ENCODE measurements at regions not wholly inside any gene's neighbourhood (a gene's known extent, or its start where the extent isn't known, plus 50 kb on each side); places are given as distances from the start of the nearest gene placed in this dataset.

- Histone ChIP-seq H3K4me1 (peaks cover 0 to 31% (median 13%) of the 10 kb centered on the region in 4 donors), H3K4me3 (no peak overlapping the region), H3K27me3 (no peaks in the 10 kb centered on the region), H3K27ac (no peak overlapping the region), H3K9me3 (no peaks in the 10 kb centered on the region), H3K36me3 (no peaks in the 10 kb centered on the region)
- DNase-seq, result no peak
- TF ChIP-seq CTCF (IDR thresholded peaks at IDR 0.05) (no peak), EP300 (IDR thresholded peaks at IDR 0.05) (no peak), POLR2A (IDR thresholded peaks at IDR 0.05) (no peak), POLR2AphosphoS5 (IDR thresholded peaks at IDR 0.05) (no peak)
- WGBS, 5 donors, result 85 to 90% (median 85%) methylated on average over 22 to 24 of the region's 24 CpGs
- intact Hi-C loops (cut with DNase I; ENCODE audit: low total_unique reads), result no loop called here
Observed at GRCh38 chr16:85477801-85478363, 135.2 kb upstream of the GSE1 start.

GRCh38 chr16:85479972-85480726 lies 133.0 kb upstream of the GSE1 start:
- no peaks in the 10 kb centered on the region for H3K36me3 ChIP-seq
- peaks cover 0 to 27% (median 16%) of the 10 kb centered on the region in 4 donors for H3K4me1 ChIP-seq
- intact Hi-C loops (cut with DNase I; ENCODE audit: low total_unique reads), result no loop called here
- H3K9me3 ChIP-seq, result no peaks in the 10 kb centered on the region
- no peak overlapping the region for H3K27ac ChIP-seq
- peak; percentile 72 to 87 for DNase-seq
- 50 to 70% (median 66%) methylated on average over 22 to 26 of the region's 26 CpGs for WGBS, 5 donors
- TF ChIP-seq CTCF (IDR thresholded peaks at IDR 0.05) (peak in 5 of 7 experiments; percentile 27 to 56 (median 51)), EP300 (IDR thresholded peaks at IDR 0.05) (no peak)
- no peak overlapping the region for H3K4me3 ChIP-seq
- no peaks in the 10 kb centered on the region for H3K27me3 ChIP-seq

GRCh38 chr16:85480727-85481101 lies 132.4 kb upstream of the GSE1 start:
- no peaks in the 10 kb centered on the region for H3K9me3 ChIP-seq
- intact Hi-C loops (cut with DNase I; ENCODE audit: low total_unique reads), result no loop called here
- no peak for DNase-seq
- no peak overlapping the region for H3K4me3 ChIP-seq
- H3K4me1 ChIP-seq, result peaks cover 0 to 24% (median 15%) of the 10 kb centered on the region in 4 donors
- no peak for TF ChIP-seq POLR2A (IDR thresholded peaks at IDR 0.05)
- TF ChIP-seq POLR2AphosphoS5 (IDR thresholded peaks at IDR 0.05), result no peak
- no peak overlapping the region for H3K27ac ChIP-seq
- no peaks in the 10 kb centered on the region for H3K27me3 ChIP-seq
- no peaks in the 10 kb centered on the region for H3K36me3 ChIP-seq
- 66 to 87% (median 69%) methylated on average over 18 of the region's 18 CpGs for WGBS, 5 donors

GRCh38 chr16:85481206-85481605 lies 131.9 kb upstream of the GSE1 start:
- Histone ChIP-seq H3K27ac (no peak overlapping the region), H3K4me3 (no peak overlapping the region), H3K27me3 (no peaks in the 10 kb centered on the region), H3K36me3 (no peaks in the 10 kb centered on the region), H3K4me1 (peaks cover 0 to 21% (median 14%) of the 10 kb centered on the region in 4 donors), H3K9me3 (no peaks in the 10 kb centered on the region)
- no peak for DNase-seq
- no peak for TF ChIP-seq EP300 (IDR thresholded peaks at IDR 0.05)
- TF ChIP-seq CTCF (IDR thresholded peaks at IDR 0.05), result no peak
- no peak for TF ChIP-seq POLR2A (IDR thresholded peaks at IDR 0.05)
- TF ChIP-seq POLR2AphosphoS5 (IDR thresholded peaks at IDR 0.05), result no peak
- intact Hi-C loops (cut with DNase I; ENCODE audit: low total_unique reads), result no loop called here
- 94 to 100% (median 97%) methylated on average over 1 of the region's 1 CpG for WGBS, 5 donors

GRCh38 chr16:85481738-85482137 lies 131.4 kb upstream of the GSE1 start:
- 87 to 93% (median 90%) methylated on average over 12 to 19 of the region's 19 CpGs for WGBS, 5 donors
- Histone ChIP-seq H3K36me3 (no peaks in the 10 kb centered on the region), H3K4me3 (no peak overlapping the region), H3K27ac (no peak overlapping the region), H3K4me1 (peaks cover 0 to 21% (median 14%) of the 10 kb centered on the region in 4 donors), H3K9me3 (no peaks in the 10 kb centered on the region), H3K27me3 (no peaks in the 10 kb centered on the region)
- no peak for DNase-seq
- no peak for TF ChIP-seq POLR2AphosphoS5 (IDR thresholded peaks at IDR 0.05)
- TF ChIP-seq CTCF (IDR thresholded peaks at IDR 0.05), result no peak
- TF ChIP-seq EP300 (IDR thresholded peaks at IDR 0.05), result no peak
- TF ChIP-seq POLR2A (IDR thresholded peaks at IDR 0.05), result no peak
- intact Hi-C loops (cut with DNase I; ENCODE audit: low total_unique reads), result no loop called here
